GM12874 (cell line): ENCODE measurements at regions not wholly inside any gene's neighbourhood (a gene's known extent, or its start where the extent isn't known, plus 50 kb on each side); places are given as distances from the start of the nearest gene placed in this dataset.

Experiments
- TF ChIP-seq, protein P1 (sequence below): IDR thresholded peaks from 2 replicates; pipeline ENCODE4 v1.5.1; 2011; ENCODE audit warnings: low read depth, mild to moderate bottlenecking, control low read depth, low read length, moderate library complexity; ENCODE audit not compliant: insufficient read depth

- TF ChIP-seq, protein P1, sequence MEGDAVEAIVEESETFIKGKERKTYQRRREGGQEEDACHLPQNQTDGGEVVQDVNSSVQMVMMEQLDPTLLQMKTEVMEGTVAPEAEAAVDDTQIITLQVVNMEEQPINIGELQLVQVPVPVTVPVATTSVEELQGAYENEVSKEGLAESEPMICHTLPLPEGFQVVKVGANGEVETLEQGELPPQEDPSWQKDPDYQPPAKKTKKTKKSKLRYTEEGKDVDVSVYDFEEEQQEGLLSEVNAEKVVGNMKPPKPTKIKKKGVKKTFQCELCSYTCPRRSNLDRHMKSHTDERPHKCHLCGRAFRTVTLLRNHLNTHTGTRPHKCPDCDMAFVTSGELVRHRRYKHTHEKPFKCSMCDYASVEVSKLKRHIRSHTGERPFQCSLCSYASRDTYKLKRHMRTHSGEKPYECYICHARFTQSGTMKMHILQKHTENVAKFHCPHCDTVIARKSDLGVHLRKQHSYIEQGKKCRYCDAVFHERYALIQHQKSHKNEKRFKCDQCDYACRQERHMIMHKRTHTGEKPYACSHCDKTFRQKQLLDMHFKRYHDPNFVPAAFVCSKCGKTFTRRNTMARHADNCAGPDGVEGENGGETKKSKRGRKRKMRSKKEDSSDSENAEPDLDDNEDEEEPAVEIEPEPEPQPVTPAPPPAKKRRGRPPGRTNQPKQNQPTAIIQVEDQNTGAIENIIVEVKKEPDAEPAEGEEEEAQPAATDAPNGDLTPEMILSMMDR = no peak
Measured at GRCh38 chr6:144530118-144530517, 245.0 kb downstream of the UTRN start.

- TF ChIP-seq, protein P1 = no peak
Measured at GRCh38 chr6:144534180-144534579, 249.0 kb downstream of the UTRN start.

- TF ChIP-seq, protein P1 = no peak
Measured at GRCh38 chr6:144535630-144536029, 250.5 kb downstream of the UTRN start.

DNA sequence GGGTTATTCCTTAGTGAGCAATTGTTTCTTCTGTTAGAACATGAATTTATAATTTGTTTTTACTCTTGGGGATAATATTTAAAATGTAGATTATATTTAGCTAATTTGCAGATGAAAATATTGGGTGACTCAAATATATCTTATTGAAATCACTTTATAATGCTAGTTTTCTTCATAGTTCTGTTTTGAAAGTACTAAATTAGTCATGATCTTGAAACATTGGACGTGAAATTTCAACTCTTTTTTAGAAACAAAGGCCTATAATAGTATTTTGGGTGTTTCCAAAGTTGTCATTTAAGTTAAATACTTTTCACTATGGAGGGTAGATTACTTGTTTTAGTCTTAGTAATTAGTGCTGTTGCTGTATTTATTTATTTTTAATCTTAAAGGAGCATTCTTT, 250.9 kb downstream of the UTRN start:
- TF ChIP-seq, protein P1 = no peak

- TF ChIP-seq, protein P1 = no peak
Measured at GRCh38 chr6:144543006-144543871, 258.1 kb downstream of the UTRN start.

GRCh38 chr6:144544266-144544830, 259.2 kb downstream of the UTRN start:
- TF ChIP-seq, protein P1 = no peak

DNA sequence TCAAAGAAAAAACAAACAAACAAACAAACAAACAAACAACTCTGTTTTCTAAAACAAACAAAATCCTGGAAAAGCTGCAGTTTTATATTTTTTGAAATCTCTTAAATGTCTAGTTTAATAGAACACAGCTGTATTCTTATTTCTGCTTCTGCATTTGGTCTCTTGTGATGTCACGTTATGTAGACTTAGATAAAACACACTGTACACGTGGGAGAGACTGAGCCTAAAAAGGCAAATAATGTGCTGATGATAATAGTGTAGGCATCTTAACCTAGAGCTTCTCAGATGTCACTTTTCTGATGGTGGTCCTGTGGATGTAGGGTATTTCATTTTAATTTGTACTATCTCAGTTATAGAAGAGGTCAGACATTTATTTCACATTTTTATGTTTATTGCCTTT, 261.7 kb downstream of the UTRN start:
- TF ChIP-seq, protein P1 = no peak
